ENCODE measurements at regions not wholly inside any gene's neighbourhood (a gene's known extent, or its start where the extent isn't known, plus 50 kb on each side); places are given as distances from the start of the nearest gene placed in this dataset.

- CTCF ChIA-PET = no interaction called here
- POLR2A ChIA-PET = no interaction called here
- TF ChIP-seq, protein P1, sequence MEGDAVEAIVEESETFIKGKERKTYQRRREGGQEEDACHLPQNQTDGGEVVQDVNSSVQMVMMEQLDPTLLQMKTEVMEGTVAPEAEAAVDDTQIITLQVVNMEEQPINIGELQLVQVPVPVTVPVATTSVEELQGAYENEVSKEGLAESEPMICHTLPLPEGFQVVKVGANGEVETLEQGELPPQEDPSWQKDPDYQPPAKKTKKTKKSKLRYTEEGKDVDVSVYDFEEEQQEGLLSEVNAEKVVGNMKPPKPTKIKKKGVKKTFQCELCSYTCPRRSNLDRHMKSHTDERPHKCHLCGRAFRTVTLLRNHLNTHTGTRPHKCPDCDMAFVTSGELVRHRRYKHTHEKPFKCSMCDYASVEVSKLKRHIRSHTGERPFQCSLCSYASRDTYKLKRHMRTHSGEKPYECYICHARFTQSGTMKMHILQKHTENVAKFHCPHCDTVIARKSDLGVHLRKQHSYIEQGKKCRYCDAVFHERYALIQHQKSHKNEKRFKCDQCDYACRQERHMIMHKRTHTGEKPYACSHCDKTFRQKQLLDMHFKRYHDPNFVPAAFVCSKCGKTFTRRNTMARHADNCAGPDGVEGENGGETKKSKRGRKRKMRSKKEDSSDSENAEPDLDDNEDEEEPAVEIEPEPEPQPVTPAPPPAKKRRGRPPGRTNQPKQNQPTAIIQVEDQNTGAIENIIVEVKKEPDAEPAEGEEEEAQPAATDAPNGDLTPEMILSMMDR (IDR thresholded peaks at IDR 0.05; ENCODE audit: extremely low read depth in 1 of 2, insufficient read depth in 1 of 2, low read depth in 1 of 2, low read length in 2 of 2) = no peak
These were observed 930.0 kb upstream of the PTPRD start for GRCh38 chr9:11542781-11543180.

GRCh38 chr9:11546231-11546630 lies 933.4 kb upstream of the PTPRD start:
- BruUV-seq (replicated peaks) = no TSS peak
- intact Hi-C loops (cut with micrococcal nuclease) = no loop called here
- dilution Hi-C loops (cut with MboI; ENCODE audit: extremely low pct_ligation_motif_present, low sequenced_read_pairs) = no loop called here
- no peak overlapping the region for H3K4me2 ChIP-seq (ENCODE audit: insufficient read depth, low read length)
- H2AFZ ChIP-seq (ENCODE audit: low read depth, low read length) = no peak overlapping the region
- H3K27me3 ChIP-seq (ENCODE audit: control insufficient read depth in 2 of 2, insufficient read depth in 2 of 2, low read length in 2 of 2) = no peaks in the 10 kb centered on the region
- no peaks in the 10 kb centered on the region for H4K20me1 ChIP-seq (replicated peaks; ENCODE audit: control insufficient read depth, extremely low read depth, insufficient read depth, low read length)
- H3K79me2 ChIP-seq (ENCODE audit: control insufficient read depth, insufficient read depth, low read length) = no peaks in the 10 kb centered on the region
- DNase-seq (ENCODE audit: low read depth, low spot score) (no peak), FAIRE-seq (no peak)
- no peak for TF ChIP-seq POLR2A (IDR thresholded peaks at IDR 0.05; ENCODE audit: low read depth, low read length)
- TF ChIP-seq, protein P2, sequence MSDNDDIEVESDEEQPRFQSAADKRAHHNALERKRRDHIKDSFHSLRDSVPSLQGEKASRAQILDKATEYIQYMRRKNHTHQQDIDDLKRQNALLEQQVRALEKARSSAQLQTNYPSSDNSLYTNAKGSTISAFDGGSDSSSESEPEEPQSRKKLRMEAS (IDR thresholded peaks at IDR 0.05; ENCODE audit: insufficient read depth, insufficient read length) = no peak
- TF ChIP-seq EZH2 (IDR thresholded peaks at IDR 0.05; ENCODE audit: borderline replicate concordance, low read depth, low read length, severe bottlenecking) = no peak
- H3K9me3 ChIP-seq (replicated peaks; ENCODE audit: control insufficient read depth, insufficient read depth, low read length) = peaks cover 11% of the 10 kb centered on the region
- no peak overlapping the region for H3K9ac ChIP-seq (replicated peaks; ENCODE audit: extremely low read depth, insufficient read depth, low read length)
- no peak overlapping the region for H3K4me3 ChIP-seq (replicated peaks in 1 of 3; ENCODE audit: insufficient read depth in 1 of 3, low read depth in 1 of 3, low read length in 3 of 3)
- H3K27ac ChIP-seq (ENCODE audit: insufficient read depth, low read depth, low read length) = no peak overlapping the region
- POLR2A ChIA-PET = no interaction called here
- CTCF ChIA-PET = no interaction called here
- no peaks in the 10 kb centered on the region for H3K4me1 ChIP-seq (ENCODE audit: control insufficient read depth, extremely low read depth, insufficient read depth, low read length)
- no peaks in the 10 kb centered on the region for H3K9me1 ChIP-seq (replicated peaks; ENCODE audit: control insufficient read depth, extremely low read depth, insufficient read depth, low read length)
- H3K36me3 ChIP-seq (ENCODE audit: control insufficient read depth in 2 of 2, extremely low read depth in 1 of 2, insufficient read depth in 2 of 2, low read length in 2 of 2) = no peaks in the 10 kb centered on the region

More at GRCh38 chr9:11542781-11543180, 930.0 kb upstream of the PTPRD start:
- no peak overlapping the region for H2AFZ ChIP-seq (ENCODE audit: low read depth, low read length)
- FAIRE-seq (no peak), DNase-seq (ENCODE audit: low read depth, low spot score) (no peak)
- H3K4me1 ChIP-seq (ENCODE audit: control insufficient read depth, extremely low read depth, insufficient read depth, low read length) = no peaks in the 10 kb centered on the region
- H3K27me3 ChIP-seq (ENCODE audit: control insufficient read depth in 2 of 2, insufficient read depth in 2 of 2, low read length in 2 of 2) = no peaks in the 10 kb centered on the region
- no peak overlapping the region for H3K4me2 ChIP-seq (ENCODE audit: insufficient read depth, low read length)
- intact Hi-C loops (cut with micrococcal nuclease) = no loop called here
- H3K9me3 ChIP-seq (replicated peaks; ENCODE audit: control insufficient read depth, insufficient read depth, low read length) = peaks cover 2% of the 10 kb centered on the region
- H4K20me1 ChIP-seq (replicated peaks; ENCODE audit: control insufficient read depth, extremely low read depth, insufficient read depth, low read length) = no peaks in the 10 kb centered on the region
- H3K27ac ChIP-seq (ENCODE audit: insufficient read depth, low read depth, low read length) = no peak overlapping the region
- no peaks in the 10 kb centered on the region for H3K79me2 ChIP-seq (ENCODE audit: control insufficient read depth, insufficient read depth, low read length)
- H3K4me3 ChIP-seq (replicated peaks in 1 of 3; ENCODE audit: insufficient read depth in 1 of 3, low read depth in 1 of 3, low read length in 3 of 3) = no peak overlapping the region
- no peaks in the 10 kb centered on the region for H3K36me3 ChIP-seq (ENCODE audit: control insufficient read depth in 2 of 2, extremely low read depth in 1 of 2, insufficient read depth in 2 of 2, low read length in 2 of 2)
- dilution Hi-C loops (cut with MboI; ENCODE audit: extremely low pct_ligation_motif_present, low sequenced_read_pairs) = no loop called here
- H3K9me1 ChIP-seq (replicated peaks; ENCODE audit: control insufficient read depth, extremely low read depth, insufficient read depth, low read length) = no peaks in the 10 kb centered on the region
- no peak overlapping the region for H3K9ac ChIP-seq (replicated peaks; ENCODE audit: extremely low read depth, insufficient read depth, low read length)
- BruUV-seq (replicated peaks) = no TSS peak
